HG03457 (cell line): ENCODE measurements at regions not wholly inside any gene's neighbourhood (a gene's known extent, or its start where the extent isn't known, plus 50 kb on each side); places are given as distances from the start of the nearest gene placed in this dataset.
"Not testable (repeated sequence)": the region's sequence is repeated elsewhere in the genome, so short reads cannot be mapped to it uniquely, and the experiment has no call there.

Experiments
- ATAC-seq: cut with Tn5 transposase; IDR thresholded peaks from one replicate; pipeline ENCODE4 v1.9.1; 2021; ENCODE audit warnings: moderate number of reproducible peaks; ENCODE audit not compliant: unreplicated experiment

GRCh38 chrX:139475432-139475831 lies 55.1 kb upstream of the F9 start:
- ATAC-seq, result no peak

GRCh38 chrX:139461945-139462344 lies 68.6 kb upstream of the F9 start:
- ATAC-seq, result not testable (repeated sequence)

GRCh38 chrX:139454743-139455142 lies 75.8 kb upstream of the F9 start:
- ATAC-seq, result no peak

DNA sequence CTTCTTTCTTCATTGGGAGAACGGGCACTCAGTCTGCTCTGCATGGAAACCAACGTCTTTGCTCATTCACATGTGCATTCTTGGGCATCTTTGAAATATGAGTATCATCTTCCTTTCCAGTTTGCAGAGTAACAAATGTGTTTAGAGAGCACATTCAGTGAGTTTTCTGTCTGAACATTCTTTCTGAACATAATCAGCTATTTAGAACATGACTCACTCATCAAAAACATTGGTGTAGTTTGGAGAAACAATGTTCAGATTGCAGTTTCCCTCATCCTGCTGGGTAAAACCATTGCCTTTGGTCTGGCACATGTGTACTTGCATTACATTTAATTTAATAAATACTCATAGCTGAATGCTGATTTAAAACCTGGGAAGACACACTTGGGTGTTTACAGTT lies 81.5 kb upstream of the F9 start:
- ATAC-seq, result no peak

GRCh38 chrX:139446832-139447231 lies 83.7 kb upstream of the F9 start:
- ATAC-seq, result no peak

DNA sequence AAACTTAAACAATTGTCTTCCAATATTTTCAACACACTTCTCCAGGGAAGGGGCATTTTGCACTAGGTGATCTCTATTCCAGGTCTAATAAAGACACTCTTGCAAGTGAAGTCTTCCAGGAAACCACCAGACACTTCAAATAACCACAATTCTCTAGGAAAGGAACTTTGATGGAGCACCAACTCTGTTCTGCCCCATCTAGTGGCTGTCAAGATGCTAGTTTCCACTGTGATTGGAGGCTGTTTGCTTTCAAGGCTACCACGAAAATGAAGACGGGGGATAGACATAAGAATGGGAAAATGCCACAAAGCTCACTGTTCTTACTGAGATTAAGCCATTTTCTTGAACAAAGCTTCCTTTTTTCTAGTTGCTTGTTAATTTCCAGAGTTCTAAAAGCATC lies 100.6 kb upstream of the F9 start:
- ATAC-seq, result no peak

DNA sequence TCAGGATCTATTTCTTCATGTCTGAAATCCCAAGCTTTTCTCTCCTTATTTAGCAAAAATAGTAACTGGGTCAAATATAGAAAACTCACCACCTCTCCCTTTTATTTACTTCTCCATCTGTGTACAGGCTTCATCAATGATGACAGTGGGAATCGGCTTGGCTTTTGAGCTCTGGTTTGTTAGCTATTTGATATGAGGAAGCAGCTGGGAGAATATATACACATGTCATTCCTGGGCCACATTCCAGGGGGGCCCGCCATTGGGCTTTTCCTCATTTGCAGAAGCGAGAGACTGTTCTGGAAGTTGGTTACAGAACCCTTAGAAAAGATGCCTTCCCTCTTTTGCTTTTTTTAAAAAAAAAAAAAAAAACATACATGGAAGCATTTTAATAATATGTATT lies 107.4 kb upstream of the F9 start:
- ATAC-seq, result no peak

DNA sequence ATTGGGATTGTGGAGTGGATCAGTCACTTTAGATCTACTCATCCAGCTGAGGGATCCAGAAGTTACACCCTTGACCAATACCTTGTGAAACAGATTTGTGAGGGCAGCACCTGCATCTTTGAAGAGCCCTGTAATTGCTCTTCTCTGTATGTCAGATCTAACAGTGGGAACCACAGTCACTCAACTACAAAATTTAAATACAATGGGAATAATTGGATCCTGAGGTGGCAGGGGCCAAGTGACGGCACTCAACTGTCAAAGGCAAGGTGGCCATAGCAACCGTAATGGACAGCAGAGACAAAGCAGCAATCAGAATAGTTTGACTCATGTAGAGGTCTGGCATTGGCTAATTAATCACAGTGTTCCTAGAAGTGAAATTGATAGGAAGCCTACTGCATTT lies 132.3 kb upstream of the F9 start:
- ATAC-seq, result not testable (repeated sequence)

DNA sequence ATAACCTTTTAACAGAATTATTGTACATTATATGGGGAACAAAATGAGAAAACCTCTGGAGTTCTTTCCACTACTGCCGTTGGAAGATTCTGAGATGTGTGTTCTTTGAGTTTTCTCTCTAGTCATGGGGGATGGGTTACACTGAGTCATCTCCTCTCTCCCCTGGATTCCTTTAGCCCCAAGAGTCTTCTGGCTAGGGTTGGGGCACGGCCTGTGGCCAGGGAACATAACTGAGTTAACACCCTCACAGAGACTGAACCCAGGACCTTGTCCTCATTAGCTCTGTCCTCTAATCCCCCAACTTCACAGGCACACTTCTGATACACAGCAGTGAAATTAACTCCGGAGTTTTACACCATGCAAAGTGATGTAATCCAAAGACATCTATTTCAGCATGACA lies 142.3 kb upstream of the F9 start:
- ATAC-seq, result no peak

GRCh38 chrX:139382529-139382928 lies 148.0 kb upstream of the F9 start:
- no peak for ATAC-seq

DNA sequence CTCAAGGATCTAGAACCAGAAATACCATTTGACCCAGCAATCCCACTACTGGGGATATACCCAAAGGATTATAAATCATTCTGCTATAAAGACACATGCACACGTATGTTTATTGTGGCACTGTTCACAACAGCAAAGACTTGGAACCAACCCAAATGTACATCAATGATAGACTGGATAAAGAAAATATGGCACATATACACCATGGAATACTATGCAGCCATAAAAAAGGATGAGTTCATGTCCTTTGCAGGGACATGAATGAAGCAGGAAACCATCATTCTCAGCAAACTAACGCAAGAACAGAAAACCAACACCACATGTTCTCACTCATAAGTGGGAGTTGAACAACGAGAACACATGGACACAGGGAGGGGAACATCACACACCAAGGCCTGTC lies 154.0 kb upstream of the F9 start:
- ATAC-seq, result not testable (repeated sequence)

DNA sequence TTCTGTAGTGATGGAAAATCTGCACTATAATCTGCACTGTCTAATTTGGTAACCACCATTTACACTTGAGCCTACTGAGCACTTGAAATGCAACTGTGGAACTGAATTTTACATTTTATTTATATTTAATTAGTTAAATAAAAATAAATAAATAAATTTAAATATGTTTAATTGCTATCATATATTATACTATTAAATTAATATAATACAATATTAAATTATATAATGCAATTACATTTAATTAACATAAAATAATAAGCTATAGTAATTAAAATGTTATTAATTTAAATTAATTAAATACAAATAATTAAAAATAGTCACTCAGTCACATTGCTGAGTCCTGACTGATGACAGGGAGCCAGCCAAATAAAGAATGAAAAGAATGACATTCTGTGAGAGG lies 170.2 kb upstream of the F9 start:
- no peak for ATAC-seq

DNA sequence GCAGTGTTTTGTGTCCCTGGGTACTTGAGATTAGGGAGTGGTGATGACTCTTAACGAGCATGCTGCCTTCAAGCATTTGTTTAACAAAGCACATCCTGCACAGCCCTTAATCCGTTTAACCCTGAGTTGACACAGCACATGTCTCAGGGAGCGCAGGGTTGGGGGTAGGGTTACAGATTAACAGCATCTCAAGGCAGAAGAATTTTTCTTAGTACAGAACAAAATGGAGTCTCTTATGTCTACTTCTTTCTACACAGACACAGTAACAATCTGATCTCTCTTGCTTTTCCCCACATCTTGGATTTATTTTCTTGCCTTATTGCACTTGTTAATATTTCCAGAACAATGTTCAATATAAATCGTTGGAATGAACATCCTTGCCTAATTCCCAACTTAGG lies 187.9 kb upstream of the F9 start:
- not testable (repeated sequence) for ATAC-seq

DNA sequence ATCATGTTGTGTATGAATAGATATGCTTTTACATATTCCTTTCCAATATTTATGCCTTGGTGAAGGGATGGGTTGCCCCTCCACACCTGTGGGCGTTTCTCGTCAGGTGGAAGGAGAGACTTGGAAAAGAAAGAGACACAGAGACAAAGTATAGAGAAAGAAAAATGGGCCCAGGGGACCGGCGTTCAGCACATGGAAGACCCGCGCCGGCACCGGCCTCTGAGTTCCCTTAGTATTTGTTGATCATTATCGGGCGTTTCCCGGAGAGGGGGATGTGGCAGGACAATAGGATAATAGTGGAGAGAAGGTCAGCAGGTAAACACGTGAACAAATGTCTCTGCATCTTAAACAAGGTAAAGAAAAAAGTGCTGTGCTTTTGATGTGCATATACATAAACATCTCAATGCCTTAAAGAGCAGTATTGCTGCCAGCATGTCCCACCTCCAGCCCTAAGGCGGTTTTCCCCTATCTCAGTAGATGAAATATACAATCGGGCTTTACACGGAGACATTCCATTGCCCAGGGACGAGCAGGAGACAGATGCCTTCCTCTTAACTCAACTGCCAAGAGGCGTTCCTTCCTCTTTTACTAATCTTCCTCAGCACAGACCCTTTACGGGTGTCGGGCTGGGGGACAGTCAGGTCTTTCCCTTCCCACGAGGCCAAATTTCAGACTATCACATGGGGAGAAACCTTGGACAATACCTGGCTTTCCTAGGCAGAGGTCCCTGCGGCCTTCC lies 188.5 kb upstream of the F9 start:
- not testable (repeated sequence) for ATAC-seq

- ATAC-seq, result no peak
Measured at GRCh38 chrX:139332441-139332840, 198.1 kb upstream of the F9 start.

DNA sequence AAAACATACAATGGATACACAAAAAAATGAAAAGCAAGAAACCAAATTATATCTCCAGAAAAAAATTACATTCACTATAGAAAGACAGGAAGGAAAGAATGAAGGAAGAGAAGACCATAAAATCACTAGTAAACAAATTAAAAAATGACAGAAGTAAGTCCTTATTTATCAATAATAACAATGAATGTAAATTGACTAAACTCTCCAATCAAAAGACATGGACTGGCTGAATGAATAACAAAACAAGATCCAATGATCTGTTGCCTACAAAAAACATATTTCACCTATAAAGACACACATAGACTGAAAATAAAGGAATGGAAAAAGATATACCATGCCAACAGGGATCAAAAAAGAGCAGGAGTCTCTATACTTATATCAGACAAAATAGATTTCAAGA lies 203.2 kb upstream of the F9 start:
- no peak for ATAC-seq

DNA sequence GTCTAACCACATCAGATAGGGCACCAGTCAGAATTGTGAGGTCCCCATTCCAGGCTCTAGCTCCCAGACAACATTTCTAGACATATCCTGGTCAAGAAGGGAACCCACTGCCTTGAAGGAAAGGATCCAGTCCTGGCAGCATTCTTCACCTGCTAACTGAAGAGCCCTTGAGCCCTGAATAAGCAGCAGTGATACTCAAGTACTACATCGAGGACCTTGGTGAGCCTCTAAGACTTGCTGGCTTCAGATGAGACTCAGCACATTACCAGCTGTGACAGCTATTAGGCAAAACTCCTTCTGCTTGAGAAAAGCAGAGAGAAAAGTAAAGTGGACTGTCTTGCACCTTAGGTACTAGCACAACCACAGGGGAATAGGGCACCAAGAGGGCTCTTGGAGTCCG lies 205.8 kb upstream of the F9 start:
- ATAC-seq, result no peak

GRCh38 chrX:139320661-139321354 lies 209.7 kb upstream of the F9 start:
- not testable (repeated sequence) for ATAC-seq

DNA sequence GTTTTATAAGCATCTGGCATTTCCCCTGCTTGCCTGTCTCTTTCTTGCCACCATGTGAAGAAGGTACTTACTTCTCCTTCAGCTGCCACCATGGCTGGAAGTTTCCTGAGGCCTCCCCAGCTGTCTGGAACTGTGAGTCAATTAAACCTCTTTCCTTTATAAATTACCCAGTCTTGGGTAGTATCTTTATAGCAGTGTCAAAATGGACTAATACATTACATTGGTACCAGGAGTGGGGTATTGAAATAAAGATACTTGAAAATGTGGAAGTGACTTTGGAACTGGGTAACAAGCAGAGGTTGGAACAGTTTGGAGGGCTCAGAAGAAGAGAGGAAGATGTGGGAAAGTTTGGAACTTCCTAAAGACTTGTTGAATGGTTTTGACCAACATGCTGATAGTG lies 223.9 kb upstream of the F9 start:
- ATAC-seq, result not testable (repeated sequence)

DNA sequence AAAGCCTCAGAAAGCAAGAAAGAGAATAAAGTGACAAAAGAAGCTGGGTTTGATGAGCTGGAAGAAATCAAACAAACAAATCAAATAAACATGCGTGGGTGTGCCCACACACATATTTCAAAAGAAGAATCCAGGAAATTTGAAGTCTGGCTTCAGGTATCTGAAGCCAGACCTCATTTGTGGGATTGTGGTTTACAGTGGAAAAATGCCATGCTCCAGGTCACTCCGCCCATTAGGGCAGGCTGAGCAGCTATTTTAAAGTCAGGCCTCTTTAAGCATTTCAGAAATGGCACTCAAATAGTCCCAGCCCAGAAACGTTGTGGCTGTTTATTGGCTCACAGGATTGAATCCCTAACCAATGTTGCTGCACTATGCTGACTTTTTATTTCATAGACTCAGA lies 226.1 kb upstream of the F9 start:
- ATAC-seq, result no peak

DNA sequence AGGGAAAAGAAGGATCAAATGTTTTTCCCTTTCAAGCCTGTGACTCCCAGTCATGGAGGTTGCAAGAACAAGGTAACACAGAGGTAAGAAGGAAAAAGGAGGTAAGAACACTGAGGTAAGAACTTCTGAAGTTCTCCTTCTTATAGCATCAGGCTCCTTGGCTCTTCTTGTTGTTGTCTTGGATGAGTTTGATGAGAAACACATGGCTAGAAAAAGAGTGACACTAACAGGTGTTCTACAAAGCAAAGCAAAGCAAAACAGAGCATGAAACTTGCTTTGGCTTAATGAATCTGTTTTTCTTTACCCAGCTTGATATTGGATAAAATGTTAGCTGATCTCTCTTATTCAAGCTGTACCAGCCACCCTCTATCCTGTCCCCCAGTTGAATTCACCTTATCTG lies 231.2 kb upstream of the F9 start:
- no peak for ATAC-seq

DNA sequence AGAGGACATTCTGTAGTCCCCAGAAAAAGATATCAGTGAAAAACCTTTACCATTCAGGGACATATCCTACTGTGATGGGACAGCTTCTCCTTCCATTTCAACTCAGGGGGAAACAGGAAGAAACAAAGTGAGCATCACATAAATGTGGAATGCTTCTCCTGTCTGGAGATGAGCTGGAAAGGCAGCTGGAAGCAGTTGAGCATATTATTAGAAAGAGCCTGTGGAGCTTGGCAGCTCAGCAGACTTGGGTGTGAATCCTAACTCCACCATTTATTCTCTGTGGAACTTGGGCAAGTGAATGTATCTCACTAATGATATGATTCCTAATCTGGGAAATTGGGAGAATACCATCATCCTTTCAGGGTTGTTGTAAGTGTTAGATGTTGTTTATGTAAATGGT lies 232.1 kb upstream of the F9 start:
- no peak for ATAC-seq

DNA sequence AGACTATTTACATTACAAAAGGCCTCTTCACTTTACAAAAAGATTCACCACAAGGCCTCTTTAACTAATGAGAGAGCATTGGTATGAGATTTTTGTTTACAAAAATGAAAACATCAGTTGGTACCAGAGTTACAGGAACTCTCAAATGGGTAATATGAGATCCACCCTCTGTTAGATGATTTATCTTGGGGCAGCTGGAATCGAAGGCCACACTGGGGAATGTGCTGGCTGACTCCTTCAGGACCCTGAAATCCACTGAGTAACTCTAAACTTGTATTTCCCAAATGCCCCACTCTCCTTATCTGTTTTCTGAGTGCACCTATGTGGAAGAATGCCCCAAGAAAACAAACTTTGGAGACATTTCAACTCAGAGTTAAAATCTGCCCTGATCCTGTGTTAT lies 232.9 kb upstream of the F9 start:
- no peak for ATAC-seq
